HL-60 (cell line): ENCODE measurements at regions not wholly inside any gene's neighbourhood (a gene's known extent, or its start where the extent isn't known, plus 50 kb on each side); places are given as distances from the start of the nearest gene placed in this dataset.

Source experiments
- CTCF ChIP-seq: IDR thresholded peaks from one replicate; pipeline ENCODE4 v1.5.1; 2011; ENCODE audit warnings: low read length, control low read depth, inconsistent platforms; ENCODE audit not compliant: insufficient read depth
- GABPA ChIP-seq: IDR thresholded peaks from 2 replicates; pipeline ENCODE4 v1.6.1; 2012; ENCODE audit warnings: low read depth
- POLR2AphosphoS5 ChIP-seq: IDR thresholded peaks from 2 replicates; pipeline ENCODE4 v1.6.1; 2012; ENCODE audit warnings: low read depth
- REST ChIP-seq: IDR thresholded peaks from 2 replicates; pipeline ENCODE4 v1.6.1; 2012; ENCODE audit warnings: low read depth; ENCODE audit not compliant: insufficient replicate concordance
- SPI1 ChIP-seq: IDR thresholded peaks from 2 replicates; pipeline ENCODE4 v1.6.1; 2012; ENCODE audit warnings: low read depth, mild to moderate bottlenecking, borderline replicate concordance

GRCh38 chr4:20352163-20352431, 100.4 kb downstream of the SLIT2 start:
- TF ChIP-seq CTCF (no peak), REST (no peak), GABPA (no peak), POLR2AphosphoS5 (no peak), SPI1 (no peak)
